WTC11 (cell line): ENCODE measurements at regions not wholly inside any gene's neighbourhood (a gene's known extent, or its start where the extent isn't known, plus 50 kb on each side); places are given as distances from the start of the nearest gene placed in this dataset.

Experiments used
- ATAC-seq: fragments of 200-7000 bp; cut with Tn5 transposase; 2 replicates; pipeline ENCODE4 v1.10.0; 2021; ENCODE audit warnings: mild to moderate bottlenecking, moderate library complexity
- CTCF ChIA-PET: fragments of 300-600 bp; sonication (Branson Sonifier 250); formaldehyde crosslinking; loops from one replicate; lab custom pipeline; 2021; ENCODE audit warnings: antibody characterized with exemption; lab: Charles Lee
- POLR2A ChIA-PET: fragments of 350-600 bp; sonication (Branson Sonifier 250); formaldehyde crosslinking; loops from one replicate; lab custom pipeline; 2021; ENCODE audit warnings: antibody characterized with exemption; lab: Charles Lee
- DNase-seq: peaks from one replicate; pipeline ENCODE4 v3.0.0; 2021; ENCODE audit warnings: low spot score
- H3K27ac Mint-ChIP-seq: 2 replicates; pipeline ENCODE4 v1.8.0; 2021; ENCODE audit warnings: mixed read lengths
- H3K27me3 Mint-ChIP-seq: 2 replicates; pipeline ENCODE4 v1.8.0; 2021; ENCODE audit warnings: low read depth, mild to moderate bottlenecking, moderate library complexity, mixed read lengths
- H3K36me3 Mint-ChIP-seq: 2 replicates; pipeline ENCODE4 v1.8.0; 2021; ENCODE audit warnings: mixed read lengths
- H3K4me1 Mint-ChIP-seq: 2 replicates; pipeline ENCODE4 v1.8.0; 2022; ENCODE audit warnings: mixed read lengths
- H3K4me3 Mint-ChIP-seq: 2 replicates; pipeline ENCODE4 v1.8.0; 2021; ENCODE audit warnings: mild to moderate bottlenecking, moderate library complexity, mixed read lengths
- H3K9me3 Mint-ChIP-seq: 2 replicates; pipeline ENCODE4 v1.8.0; 2021; ENCODE audit warnings: mixed read lengths
- ZNF396 ChIP-seq: fragments of 250-450 bp; sonication (Bioruptor Pico); IDR thresholded peaks from 2 replicates; pipeline ENCODE4 v1.8.0; 2021; ENCODE audit warnings: mild to moderate bottlenecking, moderate library complexity, borderline replicate concordance
- TF ChIP-seq, protein P1 (sequence below): sonication (generic); formaldehyde crosslinking; IDR thresholded peaks from 2 replicates; pipeline ENCODE4 v1.8.1; 2022; ENCODE audit warnings: mild to moderate bottlenecking, moderate library complexity, missing genetic modification reagents

DNA sequence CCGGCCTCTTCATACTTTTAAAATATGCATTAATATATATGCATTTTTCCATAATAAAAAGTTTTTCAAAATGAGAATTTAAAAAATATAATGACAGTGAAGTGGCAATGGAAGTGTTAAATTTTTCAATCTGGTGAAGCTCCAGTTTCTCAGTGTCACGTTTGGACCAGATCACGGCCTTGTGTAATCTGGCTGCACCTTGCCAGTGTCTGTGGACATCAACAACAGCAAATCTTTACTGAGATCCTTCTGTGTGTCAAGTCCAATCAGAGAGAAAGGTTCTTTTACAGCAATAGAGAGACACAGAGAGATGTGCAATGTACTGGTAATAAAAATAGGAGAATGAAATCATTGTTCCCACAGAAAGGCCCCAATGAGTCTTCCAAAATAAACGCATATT lies 49.8 kb upstream of the PAK1 start:
- Mint-ChIP-seq H3K27ac (no peak overlapping the region), H3K27me3 (no peaks in the 10 kb centered on the region), H3K4me1 (peaks cover 43% of the 10 kb centered on the region), H3K36me3 (no peaks in the 10 kb centered on the region), H3K9me3 (no peaks in the 10 kb centered on the region), H3K4me3 (no peak overlapping the region)
- no peak for DNase-seq
- ATAC-seq, result no peak
- ChIA-PET CTCF (interaction anchor here (0.6 to 1.0 kb wide), 2 partner anchors 83 to 477 kb away, joined by 3 to 4 read pairs; no protein-coding TSS in a partner anchor), POLR2A (no interaction called here)
- TF ChIP-seq, protein P1, sequence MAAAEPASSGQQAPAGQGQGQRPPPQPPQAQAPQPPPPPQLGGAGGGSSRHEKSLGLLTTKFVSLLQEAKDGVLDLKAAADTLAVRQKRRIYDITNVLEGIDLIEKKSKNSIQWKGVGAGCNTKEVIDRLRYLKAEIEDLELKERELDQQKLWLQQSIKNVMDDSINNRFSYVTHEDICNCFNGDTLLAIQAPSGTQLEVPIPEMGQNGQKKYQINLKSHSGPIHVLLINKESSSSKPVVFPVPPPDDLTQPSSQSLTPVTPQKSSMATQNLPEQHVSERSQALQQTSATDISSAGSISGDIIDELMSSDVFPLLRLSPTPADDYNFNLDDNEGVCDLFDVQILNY (CRISPR knock-in tag), result no peak
- TF ChIP-seq ZNF396 (CRISPR knock-in tag), result no peak
- TF ChIP-seq, all 79 proteins: peak for 0
